Activated T-helper 1 cell treated with Interleukin-2 at 50 U/mL for 16 hours (primary cell): ENCODE measurements at regions not wholly inside any gene's neighbourhood (a gene's known extent, or its start where the extent isn't known, plus 50 kb on each side); places are given as distances from the start of the nearest gene placed in this dataset.

ENCODE experiments used
- DNase-seq: peaks from one replicate; pipeline ENCODE4 v3.0.0-alpha.2; 2020; ENCODE audit warnings: low read depth

DNA sequence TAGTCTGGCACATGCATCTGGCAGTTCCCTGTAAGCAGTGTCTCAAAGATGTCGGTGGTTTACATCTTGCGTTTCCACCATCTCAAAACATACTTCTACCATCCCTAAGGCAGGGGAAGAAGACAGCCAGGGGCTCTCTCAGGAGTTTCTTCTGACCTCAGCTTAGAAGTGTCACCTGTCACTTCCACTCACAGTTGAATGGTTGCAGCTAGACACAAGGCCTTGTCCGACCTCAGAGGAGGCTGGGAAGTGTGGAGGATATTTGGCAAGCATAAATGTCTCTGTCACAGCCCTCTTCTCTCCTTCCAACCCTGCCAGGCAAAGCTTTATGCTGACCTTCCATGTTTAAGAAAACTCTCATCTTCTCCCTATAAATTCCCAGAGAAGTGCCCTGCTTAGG is 193.3 kb downstream of the HERPUD2 start:
- DNase-seq: no peak

DNA sequence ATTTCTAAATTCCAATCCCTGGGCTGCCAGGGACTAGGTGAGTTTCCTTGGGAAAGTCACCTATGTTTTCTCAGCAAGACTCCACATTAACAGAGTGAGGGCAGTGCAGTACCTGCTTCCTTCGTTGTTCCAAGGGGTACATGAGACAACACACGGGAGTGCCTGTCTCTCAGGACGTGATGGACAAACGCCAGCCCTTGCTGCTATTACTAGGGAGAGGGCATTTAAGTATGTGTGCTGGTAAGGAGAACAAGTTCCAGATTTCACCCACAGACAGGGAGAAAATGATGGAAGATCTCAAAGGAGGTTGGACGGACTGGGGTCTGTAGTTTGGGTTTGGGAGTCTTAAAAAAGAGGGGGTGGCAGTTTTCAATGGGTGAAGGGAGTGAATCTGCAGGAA is 195.7 kb downstream of the HERPUD2 start:
- DNase-seq: no peak

DNA sequence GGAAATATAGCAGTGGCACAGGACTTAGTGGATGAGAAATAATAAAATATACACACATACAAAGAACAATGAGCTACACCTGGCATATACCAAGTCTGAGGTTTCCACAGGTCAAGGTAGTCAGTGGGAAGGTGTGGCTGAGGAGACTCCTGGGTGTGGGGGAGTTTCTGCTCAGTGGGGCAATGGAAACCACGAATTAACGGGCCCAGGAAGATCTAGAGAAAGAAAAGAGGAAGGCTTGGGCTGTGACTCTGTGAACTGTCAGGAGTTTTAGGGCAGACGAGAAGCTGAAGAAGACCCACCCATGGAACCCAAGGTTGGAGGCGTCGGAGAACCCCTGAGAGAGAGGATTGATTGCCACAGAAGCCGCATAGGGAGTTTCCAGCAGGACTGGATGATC is 196.5 kb downstream of the HERPUD2 start:
- DNase-seq: no peak

DNA sequence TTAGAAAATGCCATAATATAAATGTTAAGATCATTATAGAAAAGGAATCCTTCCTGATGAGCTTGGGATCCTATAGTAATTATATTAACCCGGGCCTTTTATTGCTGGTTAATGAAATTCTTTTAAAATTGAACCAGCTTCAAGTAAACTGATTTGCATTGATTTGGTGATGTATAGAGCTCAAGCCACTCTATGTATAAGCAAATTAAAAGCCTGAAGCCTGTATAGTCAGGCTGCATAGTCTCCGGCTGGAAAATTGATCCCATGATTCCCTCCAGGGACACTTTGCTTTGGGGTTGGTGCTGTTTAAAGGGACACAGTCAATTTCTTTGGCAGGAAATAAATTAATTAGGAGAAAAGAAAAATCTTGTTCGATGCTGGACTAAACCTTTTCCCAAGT is 199.1 kb downstream of the HERPUD2 start:
- no peak for DNase-seq

DNA sequence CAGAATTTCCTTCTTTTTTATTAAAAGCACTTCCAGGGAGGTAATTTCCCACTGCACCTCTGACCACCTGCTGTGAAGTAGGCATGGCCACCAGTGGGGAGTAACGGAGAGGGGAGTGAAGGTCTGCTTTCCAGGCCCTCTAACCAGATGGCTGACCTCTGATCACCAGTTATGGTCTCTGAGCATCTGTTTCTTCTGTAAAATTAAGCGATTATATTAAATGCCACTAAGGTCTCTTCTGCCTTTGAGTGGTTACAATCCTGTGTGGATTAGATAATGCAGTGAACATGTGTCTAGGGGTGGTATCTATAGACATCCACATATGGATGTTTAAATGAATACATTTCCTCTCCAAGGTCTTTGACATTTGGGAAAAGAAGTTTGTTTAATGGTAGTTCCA is 199.6 kb downstream of the HERPUD2 start:
- no peak for DNase-seq

DNA sequence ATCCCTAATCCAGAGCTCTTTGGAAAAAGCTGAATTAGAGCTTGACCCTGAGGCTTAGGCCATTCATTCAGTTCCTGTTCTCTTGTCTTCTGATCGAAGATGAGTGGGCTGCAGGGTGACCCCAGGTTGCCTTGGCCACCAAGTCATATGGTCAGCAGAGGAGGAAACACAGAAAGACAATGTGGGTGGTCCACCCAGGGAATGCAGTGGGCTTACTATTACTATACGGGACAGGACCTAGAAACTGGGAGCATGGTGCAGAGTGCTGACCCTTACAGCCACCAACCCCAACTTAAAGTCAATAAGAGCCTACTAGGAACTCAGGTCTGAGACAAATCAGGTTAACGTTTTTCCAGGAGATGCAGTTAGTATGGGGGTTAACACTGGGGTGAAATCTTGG is 200.5 kb downstream of the HERPUD2 start:
- DNase-seq: no peak

DNA sequence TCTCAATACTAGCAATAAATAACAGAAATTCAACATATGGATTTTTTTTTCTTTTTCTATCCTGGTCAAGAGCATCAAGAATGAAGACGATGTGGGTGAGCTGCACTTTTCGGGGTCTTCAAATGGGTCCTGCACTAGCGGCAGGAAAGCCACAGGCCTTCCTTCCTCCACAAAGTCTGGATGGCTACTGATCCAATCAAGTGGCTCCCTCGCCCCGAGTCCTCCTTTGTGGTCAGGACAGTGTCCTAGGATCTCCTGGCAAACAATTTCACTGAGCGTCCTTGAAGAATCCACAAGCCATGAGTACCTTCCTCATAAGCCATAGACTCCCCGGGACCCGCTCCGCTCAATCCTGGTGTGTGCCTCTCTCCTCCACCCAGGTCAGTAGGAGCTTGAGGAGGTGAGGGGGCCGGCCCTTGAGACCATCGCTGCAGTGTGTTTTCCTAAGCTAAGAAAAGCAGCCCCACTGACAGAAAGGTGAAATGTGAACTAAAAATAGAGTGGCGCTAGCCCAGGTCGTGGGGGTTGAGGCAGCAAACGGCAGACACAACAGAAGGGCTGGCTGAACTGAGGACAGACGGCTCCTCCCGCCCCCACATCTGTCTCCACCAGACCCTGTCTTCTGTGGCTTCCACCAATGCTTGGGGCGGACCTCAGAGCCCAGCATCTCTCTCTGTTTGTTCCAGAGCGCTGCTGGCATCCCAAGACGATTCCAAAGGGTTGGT is 202.3 kb downstream of the HERPUD2 start:
- DNase-seq: no peak

DNA sequence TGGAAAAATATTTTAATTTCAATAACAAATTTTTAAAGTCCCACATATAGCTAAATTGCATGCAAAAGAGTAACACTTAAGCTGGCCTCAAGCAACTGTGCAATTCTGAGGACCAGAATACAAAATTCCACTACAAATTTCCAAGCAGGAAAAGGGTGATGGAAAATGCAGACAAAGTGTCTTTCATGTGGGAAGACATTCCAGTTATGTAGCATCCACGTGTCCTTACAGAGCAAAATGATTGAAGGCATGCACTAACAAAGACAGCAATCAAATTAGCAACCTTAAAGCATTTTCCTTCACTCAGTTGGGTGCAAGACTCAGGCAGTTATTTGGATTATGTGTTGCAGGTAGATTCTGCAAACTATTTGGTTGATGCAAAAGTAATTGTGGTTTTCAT is 203.7 kb downstream of the HERPUD2 start:
- no peak for DNase-seq

DNA sequence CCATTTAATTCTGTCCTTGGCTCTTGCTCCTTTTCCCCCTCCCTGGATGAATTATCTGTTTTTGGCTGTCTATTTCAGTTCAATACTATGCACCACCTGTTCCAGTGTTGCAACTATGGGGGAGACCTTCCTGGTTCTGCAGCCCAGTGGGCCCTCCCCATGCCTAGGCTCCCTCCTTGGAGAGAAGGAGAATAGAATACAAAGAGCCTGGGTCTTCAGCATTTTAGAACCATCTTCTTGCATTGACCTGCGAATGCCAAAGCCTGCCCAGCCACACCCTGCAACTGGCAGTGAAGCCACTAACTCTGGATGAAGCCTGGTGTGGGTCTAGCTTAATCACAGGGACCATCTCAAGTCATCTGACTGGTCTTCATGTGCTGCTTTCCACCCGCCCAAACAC is 207.1 kb downstream of the HERPUD2 start:
- DNase-seq: no peak

DNA sequence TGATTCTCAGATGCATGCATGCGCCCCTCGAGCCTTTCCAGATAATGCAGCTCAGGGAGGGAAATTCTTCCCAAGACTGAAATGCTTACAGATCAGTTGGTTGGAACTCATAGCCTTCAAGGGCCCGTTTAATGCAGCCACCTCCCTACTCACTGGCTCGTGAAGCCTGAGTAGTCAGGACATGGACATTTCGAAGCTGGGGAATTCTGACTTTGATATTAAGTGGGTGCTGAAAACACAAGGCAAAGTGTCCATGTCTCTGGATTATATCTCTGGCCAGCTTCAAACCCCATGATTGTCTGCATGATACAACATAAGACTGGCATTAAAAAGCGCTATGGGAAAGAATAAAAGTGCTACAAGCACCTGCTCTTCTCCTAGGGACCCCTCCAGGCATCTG is 207.5 kb downstream of the HERPUD2 start:
- no peak for DNase-seq

DNA sequence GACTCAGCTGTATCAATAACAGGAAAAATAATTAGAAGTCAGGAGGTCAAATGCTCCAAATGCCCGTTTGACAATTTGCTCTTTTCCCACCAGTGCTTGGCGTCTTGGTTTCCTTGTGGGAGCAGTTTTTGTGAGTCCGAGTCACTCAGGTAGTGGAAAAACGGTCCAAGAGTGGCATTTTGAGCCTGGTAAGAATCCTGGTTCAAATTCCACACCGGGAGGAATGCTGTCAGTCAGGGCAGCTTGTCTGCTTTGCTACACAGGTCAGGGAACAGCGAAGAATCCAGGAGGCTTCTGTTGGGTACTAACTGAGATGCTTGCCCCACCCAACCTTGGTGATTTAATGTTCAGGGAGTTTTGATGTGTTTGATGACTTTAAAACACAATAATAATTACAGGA is 209.5 kb downstream of the HERPUD2 start:
- no peak for DNase-seq

DNA sequence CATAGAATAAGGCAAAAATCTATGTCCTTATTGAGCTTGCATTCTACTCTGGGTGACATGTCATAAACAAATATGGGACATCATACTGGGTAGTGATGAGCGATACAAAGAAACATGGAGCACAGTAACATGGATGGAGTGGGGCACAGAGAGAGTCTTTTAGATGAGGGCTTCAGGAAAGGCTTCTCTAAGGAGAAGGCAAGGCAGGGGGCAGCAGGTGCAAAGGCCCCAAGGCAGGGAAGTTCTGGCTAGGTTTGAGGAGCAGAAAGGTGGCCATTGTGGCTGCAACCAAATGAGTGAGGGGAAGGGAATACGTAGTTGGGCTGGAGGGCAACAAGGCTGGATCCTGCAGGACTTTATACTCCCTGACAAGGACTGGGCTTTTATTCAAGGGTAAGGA is 211.4 kb downstream of the HERPUD2 start:
- no peak for DNase-seq

DNA sequence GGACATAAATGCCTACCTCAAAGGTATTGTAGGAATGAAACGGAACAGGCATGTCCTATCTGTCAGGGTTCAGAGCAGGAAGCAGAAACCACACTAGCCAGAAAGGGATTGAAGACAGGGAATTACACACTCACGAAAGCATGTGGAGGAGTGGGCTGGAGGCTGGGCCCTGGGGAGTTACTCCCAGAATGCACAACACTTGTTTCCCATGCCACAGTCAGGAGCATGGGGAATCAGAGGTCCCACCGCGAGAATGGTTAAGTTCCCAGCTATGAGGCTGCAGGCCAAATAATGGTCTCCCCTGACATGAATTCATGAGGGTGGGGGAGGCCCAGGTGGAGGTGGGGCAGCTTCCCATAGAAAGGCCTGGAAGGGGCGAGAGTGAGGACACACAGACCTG is 212.7 kb downstream of the HERPUD2 start:
- no peak for DNase-seq

DNA sequence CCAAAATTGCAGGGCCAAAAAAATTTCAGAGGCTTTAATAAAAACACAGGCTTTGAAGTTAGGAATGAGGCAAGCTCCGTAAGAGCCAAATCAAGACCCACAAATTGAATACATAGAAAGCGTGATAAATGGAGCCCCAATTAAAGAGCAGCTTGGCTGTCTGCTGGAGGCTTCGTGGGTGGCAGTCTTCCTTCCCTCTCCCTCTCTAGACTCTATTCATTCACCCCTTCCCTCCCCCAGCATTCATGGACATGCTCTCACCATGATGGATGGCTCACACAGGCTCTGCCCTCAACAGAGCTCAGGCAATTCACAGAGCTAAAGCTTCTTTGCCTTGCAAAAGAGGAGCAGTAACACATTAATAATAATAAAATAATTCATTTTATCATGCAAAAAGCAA is 214.1 kb downstream of the HERPUD2 start:
- no peak for DNase-seq

DNA sequence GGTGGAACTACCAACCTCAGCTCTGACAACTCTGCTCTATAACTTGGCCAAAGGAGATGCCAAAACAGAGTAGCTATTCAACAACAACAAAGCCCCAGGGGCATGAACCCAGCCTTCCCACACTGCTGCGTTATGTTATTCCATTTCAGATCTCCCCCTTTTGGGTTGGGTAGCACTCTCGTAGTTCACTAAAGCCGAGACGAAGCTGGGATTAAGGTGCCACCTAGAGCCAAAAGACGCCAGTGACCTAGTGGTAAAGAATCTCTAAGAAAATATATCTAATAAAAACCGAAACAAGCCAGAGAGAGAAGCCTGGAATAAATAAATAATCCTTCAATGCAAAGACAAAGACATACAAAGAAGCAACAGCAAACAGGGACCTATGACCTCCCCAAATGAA is 217.3 kb downstream of the HERPUD2 start:
- no peak for DNase-seq

DNA sequence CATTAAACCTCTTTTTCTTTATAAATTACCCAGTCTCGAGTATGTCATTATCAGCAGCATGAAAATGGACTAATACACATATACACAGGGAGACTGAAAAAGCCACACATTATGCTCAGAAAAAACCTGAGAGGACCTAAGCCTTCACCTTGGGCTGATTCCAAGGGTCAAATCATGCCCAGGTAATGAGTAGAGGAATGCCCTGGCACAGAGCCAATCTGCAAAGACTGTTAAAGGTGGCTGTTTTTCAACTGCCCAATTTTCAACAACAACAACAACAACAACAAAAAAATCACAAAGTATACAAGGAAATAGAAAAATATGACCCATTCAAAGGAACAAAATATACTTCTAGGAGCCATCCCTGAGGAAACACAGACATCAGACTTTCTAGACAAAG is 220.2 kb upstream of the TBX20 start:
- no peak for DNase-seq

DNA sequence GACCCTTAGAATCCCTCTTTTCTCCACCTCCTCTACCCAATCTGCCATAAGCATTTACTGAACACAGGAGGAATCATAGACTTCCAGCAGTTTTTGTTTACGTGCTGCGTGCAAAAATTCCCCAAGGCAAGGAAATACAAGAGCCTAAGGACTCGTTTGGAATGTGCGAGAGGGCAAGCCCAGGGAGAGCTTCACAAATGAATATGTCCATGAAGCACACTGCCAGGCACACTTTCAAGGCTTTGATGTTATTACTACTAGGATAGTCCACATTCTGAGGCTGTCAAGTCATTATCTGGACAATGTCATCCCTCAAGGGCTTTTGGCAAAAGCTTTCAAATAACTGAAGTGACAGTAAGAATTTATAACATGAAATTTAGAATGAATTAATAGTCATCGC is 214.7 kb upstream of the TBX20 start:
- no peak for DNase-seq

DNA sequence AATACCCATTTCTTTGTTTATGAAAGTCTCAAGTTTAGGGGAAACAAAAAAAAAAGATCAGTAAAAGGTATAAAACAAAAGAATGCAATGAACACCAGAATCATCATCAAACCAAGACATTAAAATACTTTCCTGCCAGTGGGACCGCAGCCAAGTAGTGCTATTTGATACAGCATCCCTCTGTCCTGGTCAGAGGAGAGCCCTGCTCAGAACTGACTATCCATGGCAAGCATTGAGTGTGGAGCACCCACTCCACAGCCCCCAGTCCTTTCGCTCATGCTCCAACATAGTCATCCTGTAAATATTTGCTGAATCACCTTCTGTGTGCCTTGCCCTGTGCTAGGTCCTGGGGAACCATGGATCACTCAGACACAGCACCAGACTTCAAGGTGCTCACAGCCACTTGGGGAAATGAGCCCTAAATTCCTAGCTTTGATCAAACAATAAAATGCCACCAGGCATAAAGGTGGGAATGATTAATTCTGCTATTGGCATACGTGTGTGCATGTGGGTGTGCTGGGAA is 213.6 kb upstream of the TBX20 start:
- DNase-seq: no peak

DNA sequence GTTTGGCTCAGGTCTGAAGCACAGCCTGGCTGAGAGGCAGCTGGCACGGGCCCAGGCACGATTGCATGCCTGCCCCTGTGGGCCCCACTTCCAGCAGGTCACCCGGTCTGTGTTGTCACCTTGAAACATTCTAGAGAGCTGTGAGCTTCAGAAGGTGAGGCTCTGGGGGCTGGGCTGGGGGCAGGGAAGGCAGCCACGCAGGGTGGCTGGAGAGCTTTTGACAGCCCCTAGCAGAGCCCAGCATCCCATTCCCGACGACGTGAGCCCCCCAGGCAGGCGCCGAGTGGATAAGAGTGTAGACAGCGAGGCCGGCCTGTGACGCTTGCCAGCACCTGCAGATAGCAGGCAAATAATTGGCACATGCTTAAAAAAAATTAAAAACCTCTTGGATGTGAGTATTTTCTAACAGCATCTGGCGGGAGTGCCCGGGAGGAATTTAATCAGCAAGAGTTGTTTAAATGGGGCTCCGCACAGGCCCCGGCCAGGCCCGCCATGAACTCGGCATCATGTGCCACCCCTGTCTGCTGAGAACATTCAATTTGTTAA is 212.0 kb upstream of the TBX20 start:
- no peak for DNase-seq

DNA sequence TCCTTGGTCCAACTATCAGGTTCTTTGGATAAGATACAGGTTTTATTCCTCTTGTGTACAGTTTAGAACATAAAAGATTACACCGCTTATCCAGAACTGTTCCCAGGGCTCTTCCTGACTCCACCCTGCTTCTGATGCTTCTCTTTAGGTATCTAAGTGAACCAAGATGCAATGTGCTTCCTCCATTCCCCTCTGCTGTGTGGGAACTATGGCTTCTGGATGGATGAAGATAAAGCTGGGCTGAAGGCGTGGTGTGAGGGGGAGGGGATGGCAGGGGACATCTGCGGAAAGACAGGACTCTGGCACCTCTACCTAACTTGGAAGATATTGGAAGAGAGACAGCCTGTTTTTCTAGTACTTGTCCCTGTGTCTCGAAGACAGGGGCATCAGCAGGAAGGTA is 209.9 kb upstream of the TBX20 start:
- no peak for DNase-seq

DNA sequence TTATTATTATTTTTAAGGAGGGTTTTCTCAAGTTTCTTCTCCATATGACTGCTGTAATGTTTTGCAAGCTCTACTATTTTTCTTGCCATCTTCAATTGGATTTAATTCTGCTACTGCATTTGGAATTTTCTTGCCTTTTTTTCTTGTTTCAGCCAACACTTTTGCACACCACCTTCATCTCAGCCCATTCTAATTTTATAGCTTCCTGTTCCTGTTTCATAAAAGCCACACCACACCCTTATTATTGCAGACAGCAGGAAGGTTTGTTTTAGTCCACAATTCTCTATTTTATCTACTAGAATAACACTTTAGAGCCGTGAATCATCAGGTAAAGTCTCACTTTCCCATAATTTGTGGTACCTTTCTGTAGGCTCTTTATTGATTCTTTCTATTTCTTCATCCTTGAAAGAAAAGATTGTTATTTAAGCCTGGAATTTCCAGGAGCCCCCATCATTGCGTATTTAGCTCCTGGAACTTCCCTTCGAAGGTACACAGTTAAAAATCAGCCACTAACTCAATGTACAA is 209.3 kb upstream of the TBX20 start:
- no peak for DNase-seq

DNA sequence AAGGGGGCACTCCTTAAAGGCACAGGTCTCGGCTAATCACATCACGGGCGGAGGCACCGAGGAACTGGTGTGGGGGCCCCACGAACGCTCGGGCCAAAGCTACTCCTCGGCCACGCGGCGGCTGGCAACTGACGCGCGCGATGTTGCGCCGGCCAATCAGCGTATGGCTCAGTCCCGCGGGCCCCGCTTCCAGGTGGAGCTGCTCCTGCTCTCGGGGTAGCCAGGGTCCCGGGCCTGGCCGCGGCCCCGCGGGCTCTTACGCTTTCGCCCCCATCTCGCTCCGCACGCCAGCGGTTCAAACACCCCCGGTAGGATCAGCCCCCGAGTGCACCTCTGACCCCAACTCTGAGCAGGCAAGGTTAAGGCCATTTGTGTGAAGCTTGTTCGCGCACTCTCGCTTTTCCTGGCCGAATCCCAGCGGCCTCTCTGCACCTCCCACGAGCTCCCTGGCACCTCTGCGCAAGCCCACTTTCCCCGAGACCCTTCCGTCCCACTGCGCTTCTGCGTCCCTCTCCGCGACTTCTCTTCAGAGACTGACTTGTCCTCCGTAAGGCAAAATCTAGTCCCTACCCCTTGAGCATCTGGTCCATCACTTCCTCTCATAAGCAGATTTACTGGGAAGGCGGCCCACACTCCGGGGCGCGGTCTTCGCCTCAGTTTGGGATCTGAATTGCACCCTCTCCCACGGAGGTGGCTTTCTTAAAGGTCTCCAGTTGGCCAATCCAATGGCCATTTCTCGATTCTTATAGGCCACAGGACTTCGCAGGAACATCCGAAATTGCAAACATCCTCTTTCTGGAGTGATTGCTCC is 200.9 kb upstream of the TBX20 start:
- no peak for DNase-seq
